NT2/D1 (cell line): ENCODE measurements at regions not wholly inside any gene's neighbourhood (a gene's known extent, or its start where the extent isn't known, plus 50 kb on each side); places are given as distances from the start of the nearest gene placed in this dataset.

Experiments used
- DNase-seq: peaks from one replicate; pipeline ENCODE4 v3.0.0-alpha.2; 2011; ENCODE audit warnings: low read depth, low spot score
- H3K27me3 ChIP-seq: 2 replicates; pipeline ENCODE4 v1.6.0; 2011; ENCODE audit warnings: mild to moderate bottlenecking; ENCODE audit not compliant: insufficient read length, insufficient read depth
- H3K36me3 ChIP-seq: 2 replicates; pipeline ENCODE4 v1.6.1; 2011; ENCODE audit warnings: mild to moderate bottlenecking, low read length, mixed read lengths; ENCODE audit not compliant: insufficient read depth, insufficient read length
- H3K4me1 ChIP-seq: 2 replicates; pipeline ENCODE4 v1.5.1; 2011; ENCODE audit not compliant: insufficient read depth, insufficient read length
- H3K4me3 ChIP-seq: 2 replicates; pipeline ENCODE4 v1.5.1; 2011; ENCODE audit warnings: low read depth; ENCODE audit not compliant: insufficient read length
- H3K9ac ChIP-seq: 2 replicates; pipeline ENCODE4 v1.6.0; 2011; ENCODE audit warnings: low read depth; ENCODE audit not compliant: insufficient read length
- H3K9me3 ChIP-seq: 2 replicates; pipeline ENCODE4 v1.5.1; 2011; ENCODE audit warnings: mild to moderate bottlenecking, low read length; ENCODE audit not compliant: insufficient read depth
- SUZ12 ChIP-seq: IDR thresholded peaks from 2 replicates; pipeline ENCODE4 v1.6.1; 2011; ENCODE audit not compliant: insufficient read length, insufficient read depth; ENCODE audit errors: extremely low read depth
- YY1 ChIP-seq: IDR thresholded peaks from 2 replicates; pipeline ENCODE4 v1.6.1; 2011; ENCODE audit not compliant: insufficient read length, insufficient read depth
- ZNF274 ChIP-seq: IDR thresholded peaks from 2 replicates; pipeline ENCODE4 v1.6.1; 2011; ENCODE audit warnings: mild to moderate bottlenecking, low read depth, low read length

GRCh38 chr5:2271316-2271715 is 388.6 kb upstream of the IRX4 start:
- no peaks in the 10 kb centered on the region for H3K27me3 ChIP-seq
- no peak overlapping the region for H3K9ac ChIP-seq
- DNase-seq, result no peak
- H3K9me3 ChIP-seq, result no peaks in the 10 kb centered on the region
- H3K36me3 ChIP-seq, result no peaks in the 10 kb centered on the region
- no peaks in the 10 kb centered on the region for H3K4me1 ChIP-seq
- no peak overlapping the region for H3K4me3 ChIP-seq
- no peak for TF ChIP-seq SUZ12
- TF ChIP-seq YY1, result no peak
- TF ChIP-seq ZNF274, result no peak

GRCh38 chr5:2270467-2270866 is 387.7 kb upstream of the IRX4 start:
- H3K27me3 ChIP-seq, result no peaks in the 10 kb centered on the region
- TF ChIP-seq YY1 (no peak), ZNF274 (no peak), SUZ12 (no peak)
- no peak for DNase-seq
- H3K9ac ChIP-seq, result no peak overlapping the region
- H3K4me1 ChIP-seq, result no peaks in the 10 kb centered on the region
- H3K9me3 ChIP-seq, result no peaks in the 10 kb centered on the region
- no peaks in the 10 kb centered on the region for H3K36me3 ChIP-seq
- H3K4me3 ChIP-seq, result no peak overlapping the region

DNA sequence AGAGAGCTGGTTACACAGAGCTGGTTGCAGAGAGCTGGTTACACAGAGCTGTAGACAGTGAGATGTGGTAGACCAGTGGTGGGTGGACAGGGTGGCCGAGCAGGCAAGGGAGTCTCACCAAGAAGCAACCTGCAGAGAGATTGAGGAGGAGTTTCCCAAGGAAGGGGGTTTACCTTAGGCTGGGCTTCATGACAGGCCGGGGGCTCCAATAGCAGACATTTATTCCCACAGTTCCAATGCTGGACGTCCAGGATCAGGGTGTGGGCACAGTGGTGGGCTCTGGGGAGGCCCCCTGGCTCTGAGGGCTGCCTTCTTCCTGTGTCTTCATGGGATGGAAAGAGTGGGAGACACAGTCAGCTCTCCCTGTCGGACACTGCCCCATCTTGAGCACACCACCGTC is 386.9 kb upstream of the IRX4 start:
- Histone ChIP-seq H3K4me3 (no peak overlapping the region), H3K9ac (no peak overlapping the region), H3K4me1 (no peaks in the 10 kb centered on the region), H3K9me3 (no peaks in the 10 kb centered on the region), H3K27me3 (no peaks in the 10 kb centered on the region), H3K36me3 (no peaks in the 10 kb centered on the region)
- no peak for DNase-seq
- TF ChIP-seq ZNF274, result no peak
- TF ChIP-seq YY1, result no peak
- TF ChIP-seq SUZ12, result no peak

GRCh38 chr5:2267991-2268390 is 385.3 kb upstream of the IRX4 start:
- DNase-seq, result no peak
- Histone ChIP-seq H3K4me3 (no peak overlapping the region), H3K27me3 (no peaks in the 10 kb centered on the region), H3K36me3 (no peaks in the 10 kb centered on the region), H3K9ac (no peak overlapping the region), H3K9me3 (no peaks in the 10 kb centered on the region), H3K4me1 (no peaks in the 10 kb centered on the region)
- TF ChIP-seq ZNF274 (no peak), SUZ12 (no peak)

GRCh38 chr5:2266641-2267240 is 384.0 kb upstream of the IRX4 start:
- Histone ChIP-seq H3K4me3 (no peak overlapping the region), H3K9me3 (no peaks in the 10 kb centered on the region), H3K36me3 (no peaks in the 10 kb centered on the region), H3K4me1 (no peaks in the 10 kb centered on the region), H3K27me3 (no peaks in the 10 kb centered on the region), H3K9ac (no peak overlapping the region)
- TF ChIP-seq SUZ12 (no peak), ZNF274 (no peak), YY1 (no peak)
- no peak for DNase-seq

DNA sequence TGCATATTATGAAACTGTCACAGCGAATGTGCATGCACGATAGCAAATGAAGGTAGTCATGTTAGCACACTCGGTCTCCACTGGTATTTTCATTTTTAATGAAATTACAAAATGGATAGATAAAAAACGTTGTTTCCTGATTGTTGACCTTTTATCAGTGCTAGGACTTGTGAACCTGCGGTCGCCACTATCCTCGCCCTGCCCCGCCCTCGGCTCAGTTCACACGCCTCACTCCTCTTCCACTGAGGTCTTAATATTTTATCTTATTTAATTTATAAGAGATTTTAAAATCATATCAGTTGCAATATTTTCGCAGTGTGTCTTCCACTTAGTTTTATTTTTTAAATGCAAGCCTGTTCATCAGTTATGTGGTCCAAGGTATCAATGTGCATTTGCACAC is 382.6 kb upstream of the IRX4 start:
- Histone ChIP-seq H3K9ac (no peak overlapping the region), H3K9me3 (no peaks in the 10 kb centered on the region), H3K4me3 (no peak overlapping the region), H3K4me1 (no peaks in the 10 kb centered on the region), H3K36me3 (no peaks in the 10 kb centered on the region), H3K27me3 (no peaks in the 10 kb centered on the region)
- DNase-seq, result no peak
- no peak for TF ChIP-seq SUZ12
- TF ChIP-seq ZNF274, result no peak
- no peak for TF ChIP-seq YY1

DNA sequence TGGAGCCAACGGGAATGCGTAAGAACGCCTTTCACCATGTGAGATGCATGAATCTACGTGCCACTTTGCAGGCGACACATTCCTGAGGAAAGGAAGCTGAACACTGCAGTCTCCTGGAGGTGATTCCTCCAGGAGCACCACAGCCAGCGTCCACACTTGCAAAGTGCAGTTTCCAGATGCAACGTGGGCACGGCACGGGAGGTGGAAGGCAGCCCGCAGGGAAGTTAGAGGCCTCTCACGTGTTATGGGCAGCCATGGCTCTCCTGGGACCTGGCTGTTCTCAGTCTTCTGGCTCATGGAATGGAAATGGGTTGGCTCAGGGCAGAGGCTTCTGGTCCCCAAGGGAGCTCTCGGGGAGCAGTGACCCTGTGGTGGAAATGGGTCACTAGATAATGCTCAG is 381.0 kb upstream of the IRX4 start:
- Histone ChIP-seq H3K27me3 (no peaks in the 10 kb centered on the region), H3K4me3 (no peak overlapping the region), H3K36me3 (no peaks in the 10 kb centered on the region), H3K4me1 (no peaks in the 10 kb centered on the region), H3K9ac (no peak overlapping the region), H3K9me3 (no peaks in the 10 kb centered on the region)
- DNase-seq, result no peak
- TF ChIP-seq ZNF274, result no peak
- no peak for TF ChIP-seq YY1
- TF ChIP-seq SUZ12, result no peak
